H1 (cell line): ENCODE measurements at regions not wholly inside any gene's neighbourhood (a gene's known extent, or its start where the extent isn't known, plus 50 kb on each side); places are given as distances from the start of the nearest gene placed in this dataset.
"Not testable (repeated sequence)": the region's sequence is repeated elsewhere in the genome, so short reads cannot be mapped to it uniquely, and the experiment has no call there.

Source experiments
- CTCF ChIA-PET: fragments of 300-600 bp; sonication (Branson Sonifier 250); formaldehyde crosslinking; loops from one replicate; lab custom pipeline; 2021; ENCODE audit not compliant: partially characterized antibody; lab: Charles Lee
- POLR2A ChIA-PET: fragments of 300-600 bp; sonication (Branson Sonifier 250); formaldehyde crosslinking; loops from one replicate; lab custom pipeline; 2021; ENCODE audit warnings: inconsistent platforms; ENCODE audit not compliant: partially characterized antibody; lab: Charles Lee
- DNase-seq, 2 experiments: peaks; one replicate each; pipeline versions ENCODE4 v3.0.0 to v3.0.0-alpha.2; 2010 to 2022; ENCODE audit warnings: low spot score in 2 of 2, low read depth in 1 of 2, mixed read lengths in 1 of 2
- FAIRE-seq: peaks from 2 replicates; lab custom pipeline; 2011; peaks lifted over from hg19 to GRCh38; lab: Jason Lieb, UNC
- H2AFZ ChIP-seq: 2 replicates; pipeline ENCODE4 v1.8.1; 2012; ENCODE audit warnings: low read length, inconsistent platforms
- H2AK5ac ChIP-seq: 2 replicates; pipeline ENCODE4 v1.6.1; 2013; ENCODE audit warnings: low read depth, low read length
- H2BK120ac ChIP-seq: replicated peaks from 2 replicates; pipeline ENCODE3; 2013; ENCODE audit warnings: low read depth, low read length, inconsistent platforms
- H2BK12ac ChIP-seq: 2 replicates; pipeline ENCODE4 v1.6.1; 2013; ENCODE audit warnings: low read depth, low read length
- H2BK15ac ChIP-seq: 2 replicates; pipeline ENCODE4 v1.6.1; 2013; ENCODE audit warnings: low read length
- H2BK20ac ChIP-seq: 2 replicates; pipeline ENCODE4 v1.6.1; 2013; ENCODE audit warnings: low read length
- H2BK5ac ChIP-seq: 2 replicates; pipeline ENCODE4 v1.6.1; 2013; ENCODE audit warnings: low read depth, low read length
- H3K14ac ChIP-seq: 2 replicates; pipeline ENCODE4 v1.6.1; 2013; ENCODE audit warnings: inconsistent platforms; ENCODE audit not compliant: insufficient read length
- H3K18ac ChIP-seq: 2 replicates; pipeline ENCODE4 v1.6.1; 2013; ENCODE audit warnings: low read length; ENCODE audit errors: extremely low read depth
- H3K23ac ChIP-seq: 2 replicates; pipeline ENCODE4 v1.6.1; 2013; ENCODE audit warnings: inconsistent platforms; ENCODE audit not compliant: insufficient read length
- H3K23me2 ChIP-seq: 2 replicates; pipeline ENCODE4 v1.6.1; 2013; ENCODE audit warnings: low read depth, low read length
- H3K27ac ChIP-seq: 2 replicates; pipeline ENCODE4 v1.6.1; 2011; ENCODE audit warnings: low read depth, low read length, inconsistent platforms
- H3K27me3 ChIP-seq, 4 experiments: replicated peaks in 1 of 4; 1 replicate in 1 of 4; 2 replicates in 3 of 4; pipeline versions ENCODE4 v1.6.1 to v1.8.1; 2011 to 2013; ENCODE audit warnings: low read length in 3 of 4, mild to moderate bottlenecking in 3 of 4, inconsistent platforms in 2 of 4, mixed read lengths in 2 of 4, moderate library complexity in 1 of 4; ENCODE audit not compliant: control insufficient read depth in 3 of 4, insufficient read depth in 3 of 4; ENCODE audit errors: extremely low read depth in 1 of 4
- H3K36me3 ChIP-seq, 4 experiments: 2 replicates each; pipeline versions ENCODE4 v1.6.1 to v1.8.1; 2011 to 2013; ENCODE audit warnings: mild to moderate bottlenecking in 4 of 4, low read length in 3 of 4, moderate library complexity in 2 of 4, control low read depth in 1 of 4, inconsistent platforms in 1 of 4; ENCODE audit not compliant: insufficient read depth in 4 of 4, control insufficient read depth in 2 of 4
- H3K4ac ChIP-seq: replicated peaks from 2 replicates; pipeline ENCODE3; 2013; ENCODE audit warnings: low read length, low read depth, mixed read lengths, inconsistent platforms; ENCODE audit not compliant: insufficient read length
- H3K4me1 ChIP-seq, 4 experiments: replicated peaks in 1 of 4; 1 replicate in 1 of 4; 2 replicates in 3 of 4; pipeline versions ENCODE4 v1.6.1 to v1.8.1; 2011 to 2013; ENCODE audit warnings: low read length in 3 of 4, inconsistent platforms in 2 of 4, mixed read lengths in 1 of 4; ENCODE audit not compliant: insufficient read depth in 4 of 4, control insufficient read depth in 3 of 4
- H3K4me2 ChIP-seq, 2 experiments: 2 replicates each; pipeline versions ENCODE4 v1.6.1 to v1.8.1; 2011 to 2013; ENCODE audit warnings: low read depth in 2 of 2, low read length in 2 of 2, control low read depth in 1 of 2, inconsistent platforms in 1 of 2, mild to moderate bottlenecking in 1 of 2; ENCODE audit not compliant: insufficient read depth in 1 of 2
- H3K4me3 ChIP-seq, 4 experiments: fragments of 200-600, 300-600 bp in 1 of 4; sonication (generic), shearing (Covaris generic), sonication (Bioruptor Twin) in 1 of 4; 2 replicates each; pipeline versions ENCODE4 v1.5.1 to v1.8.1; 2011 to 2016; ENCODE audit warnings: low read length in 4 of 4, low read depth in 3 of 4, control low read depth in 2 of 4, inconsistent platforms in 2 of 4, mild to moderate bottlenecking in 2 of 4, mixed read lengths in 1 of 4, moderate library complexity in 1 of 4; ENCODE audit not compliant: insufficient read depth in 2 of 4; ENCODE audit errors: extremely low read depth in 1 of 4
- H3K56ac ChIP-seq: replicated peaks from 2 replicates; pipeline ENCODE3; 2013; ENCODE audit warnings: low read depth, mild to moderate bottlenecking, mixed read lengths, low read length, inconsistent platforms; ENCODE audit not compliant: insufficient read length
- H3K79me1 ChIP-seq: 2 replicates; pipeline ENCODE4 v1.6.1; 2013; ENCODE audit warnings: low read depth, low read length, control low read depth
- H3K79me2 ChIP-seq, 2 experiments: 2 replicates each; pipeline versions ENCODE4 v1.6.1 to v1.8.1; 2012 to 2013; ENCODE audit warnings: low read length in 2 of 2, mild to moderate bottlenecking in 2 of 2, inconsistent platforms in 1 of 2; ENCODE audit not compliant: insufficient read depth in 2 of 2, control insufficient read depth in 1 of 2
- H3K9ac ChIP-seq, 4 experiments: replicated peaks in 1 of 4; 1 replicate in 1 of 4; 2 replicates in 3 of 4; pipeline versions ENCODE4 v1.6.1 to v1.8.1; 2011 to 2013; ENCODE audit warnings: low read depth in 3 of 4, low read length in 3 of 4, control low read depth in 2 of 4, mild to moderate bottlenecking in 2 of 4, moderate library complexity in 2 of 4, inconsistent platforms in 1 of 4; ENCODE audit errors: extremely low read depth in 1 of 4
- H3K9me3 ChIP-seq, 2 experiments: 2 replicates each; pipeline versions ENCODE4 v1.6.1 to v1.8.1; 2012 to 2013; ENCODE audit warnings: mild to moderate bottlenecking in 2 of 2, moderate library complexity in 2 of 2, control low read depth in 1 of 2, inconsistent platforms in 1 of 2, low read depth in 1 of 2, low read length in 1 of 2, mixed read lengths in 1 of 2; ENCODE audit not compliant: insufficient read depth in 2 of 2
- H4K20me1 ChIP-seq, 2 experiments: replicated peaks in 1 of 2; 2 replicates each; pipeline versions ENCODE3 to v1.8.1; 2011 to 2013; ENCODE audit warnings: inconsistent platforms in 2 of 2, low read length in 2 of 2, mild to moderate bottlenecking in 1 of 2; ENCODE audit not compliant: insufficient read depth in 2 of 2, control insufficient read depth in 1 of 2
- H4K5ac ChIP-seq: 2 replicates; pipeline ENCODE4 v1.6.1; 2013; ENCODE audit warnings: low read length, low read depth, mixed read lengths, inconsistent platforms; ENCODE audit not compliant: insufficient read length
- H4K8ac ChIP-seq: 2 replicates; pipeline ENCODE4 v1.8.0; 2013; ENCODE audit warnings: mild to moderate bottlenecking, moderate library complexity, low read length, inconsistent platforms; ENCODE audit not compliant: insufficient read depth; ENCODE audit errors: extremely low read depth
- H4K91ac ChIP-seq: replicated peaks from 2 replicates; pipeline ENCODE3; 2013; ENCODE audit warnings: low read length, mixed read lengths, inconsistent platforms; ENCODE audit not compliant: insufficient read length
- WGBS, 2 experiments: shearing (Covaris generic) in 1 of 2; methylation state at CpG; one replicate each; pipeline versions ENCODE4 v1.1.6 to v1.1.7; 2013 to 2015; ENCODE audit warnings: low lambda C conversion rate in 2 of 2, mixed read lengths in 2 of 2, inconsistent platforms in 1 of 2, low coverage in 1 of 2, missing lambda C conversion rate in 1 of 2; ENCODE audit not compliant: insufficient replicate concordance in 2 of 2, insufficient coverage in 1 of 2, insufficient read length in 1 of 2; ENCODE audit errors: extremely low coverage in 1 of 2, missing lambda C conversion rate in 1 of 2; 5-methylcytosine and 5-hydroxymethylcytosine counted together

DNA sequence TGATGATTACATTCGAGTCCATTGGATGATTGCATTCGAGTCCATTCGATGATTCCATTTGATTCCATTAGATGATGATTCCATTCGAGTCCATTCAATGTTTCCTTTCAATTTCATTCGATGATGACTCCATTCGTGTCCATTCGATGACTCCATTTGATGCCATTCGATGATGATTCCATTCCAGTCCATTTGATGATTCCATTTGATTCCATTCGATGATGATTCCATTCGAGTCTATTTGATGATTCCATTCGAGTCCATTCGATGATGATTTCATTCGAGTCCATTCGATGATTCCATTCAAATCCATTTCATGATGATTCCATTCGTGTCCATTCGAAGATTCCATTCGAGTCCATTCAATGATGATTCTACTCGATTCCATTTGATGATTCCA lies 1109.7 kb downstream of the RPIA start:
- WGBS, 2 experiments = 86% methylated on average over 18 of the region's 18 CpGs; no CpG with 5 or more reads in 1 of the 2 experiments
- H3K79me2 ChIP-seq, H2AK5ac ChIP-seq, H4K91ac ChIP-seq, H2BK120ac ChIP-seq, DNase-seq, FAIRE-seq, H3K18ac ChIP-seq, H4K20me1 ChIP-seq, H3K23ac ChIP-seq, H3K9ac ChIP-seq, H3K14ac ChIP-seq, H3K4me2 ChIP-seq, H3K27ac ChIP-seq, H2BK12ac ChIP-seq, H4K8ac ChIP-seq, H3K56ac ChIP-seq, H3K4me1 ChIP-seq, H2AFZ ChIP-seq, H4K5ac ChIP-seq, H3K4ac ChIP-seq, H3K4me3 ChIP-seq, H3K79me1 ChIP-seq, H3K36me3 ChIP-seq, H2BK5ac ChIP-seq, CTCF ChIA-PET, H3K23me2 ChIP-seq, H2BK20ac ChIP-seq, H2BK15ac ChIP-seq, POLR2A ChIA-PET, H3K27me3 ChIP-seq: not testable (repeated sequence)
- peaks cover 27 to 100% of the 10 kb centered on the region in 2 experiments for H3K9me3 ChIP-seq
